CD4-positive, alpha-beta T cell treated with Interleukin-4 for 4 hours (primary cell): ENCODE measurements at regions not wholly inside any gene's neighbourhood (a gene's known extent, or its start where the extent isn't known, plus 50 kb on each side); places are given as distances from the start of the nearest gene placed in this dataset.

Experiments
- DNase-seq: peaks from one replicate; pipeline ENCODE4 v3.0.0-alpha.2; 2020

- no peak for DNase-seq
These were observed 419.9 kb downstream of the TDRD15 start for GRCh38 chr2:21543630-21544029.

- DNase-seq = no peak
These were observed 420.6 kb downstream of the TDRD15 start for GRCh38 chr2:21544392-21544791.

DNA sequence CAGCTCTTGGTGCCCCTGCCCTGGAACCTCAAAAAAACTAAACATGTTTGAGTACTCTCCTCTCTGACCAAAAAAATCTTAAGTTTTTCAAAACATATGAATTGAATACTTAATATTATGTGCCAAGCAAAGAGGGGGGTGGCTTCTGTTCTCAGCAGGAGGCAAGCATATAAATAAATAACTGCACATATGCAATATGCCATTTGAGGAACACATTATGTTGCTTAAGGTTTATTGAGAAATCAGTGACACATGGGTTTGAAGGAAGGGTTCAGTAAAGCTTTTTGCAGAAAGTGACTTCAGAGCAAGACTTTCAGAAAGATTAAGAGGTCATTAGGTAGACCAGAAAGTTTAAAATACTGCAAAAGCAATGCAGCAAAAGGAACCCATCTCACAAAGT is 429.2 kb downstream of the TDRD15 start:
- no peak for DNase-seq

- no peak for DNase-seq
These were observed 435.6 kb downstream of the TDRD15 start for GRCh38 chr2:21559351-21559750.

- no peak for DNase-seq
These were observed 438.2 kb downstream of the TDRD15 start for GRCh38 chr2:21561965-21562364.

GRCh38 chr2:21567395-21567794 is 443.6 kb downstream of the TDRD15 start:
- DNase-seq = no peak

GRCh38 chr2:21571686-21572085 is 447.9 kb downstream of the TDRD15 start:
- DNase-seq = no peak

- no peak for DNase-seq
These were observed 456.6 kb downstream of the TDRD15 start for GRCh38 chr2:21580391-21580790.

DNA sequence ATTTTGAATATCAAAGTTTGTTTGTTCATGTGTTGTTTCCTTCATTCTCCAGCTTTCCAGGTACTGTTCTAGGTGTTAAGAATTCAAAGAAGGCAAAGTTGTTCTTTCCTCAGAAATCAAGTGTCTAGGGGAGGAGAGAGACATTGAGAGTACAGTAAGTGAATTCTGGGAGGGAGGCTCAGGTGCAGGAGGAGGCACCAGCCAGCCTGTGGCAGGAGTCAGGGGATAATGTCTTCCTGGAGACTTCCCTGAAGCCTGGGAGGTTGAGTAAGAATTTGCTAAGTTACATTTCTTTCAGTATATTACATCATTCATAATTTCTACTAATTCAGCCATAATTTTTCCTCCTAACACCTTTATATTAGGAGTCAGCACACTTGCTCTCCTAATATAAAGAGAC is 462.1 kb downstream of the TDRD15 start:
- DNase-seq = no peak

- no peak for DNase-seq
These were observed 466.4 kb downstream of the TDRD15 start for GRCh38 chr2:21590026-21590690.

GRCh38 chr2:21591926-21592325 is 468.2 kb downstream of the TDRD15 start:
- no peak for DNase-seq

DNA sequence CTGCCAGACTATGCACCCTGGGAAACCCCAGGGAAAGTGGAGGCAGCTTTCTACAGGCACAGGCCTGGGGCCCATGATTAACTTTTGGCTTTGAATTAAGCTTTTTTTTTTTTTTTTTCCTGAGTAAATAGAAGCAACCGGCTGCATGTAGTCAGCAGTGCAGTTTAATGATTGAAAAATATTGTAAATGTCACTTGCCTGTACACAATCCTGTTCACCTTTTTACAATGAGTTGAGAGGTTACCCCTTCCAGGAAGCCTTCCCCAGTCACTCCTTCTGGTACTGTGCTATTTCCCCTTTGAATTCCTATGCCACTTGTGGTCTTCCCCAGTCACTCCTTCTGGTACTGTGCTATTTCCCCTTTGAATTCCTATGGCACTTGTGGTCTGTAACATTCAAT is 475.6 kb downstream of the TDRD15 start:
- no peak for DNase-seq

DNA sequence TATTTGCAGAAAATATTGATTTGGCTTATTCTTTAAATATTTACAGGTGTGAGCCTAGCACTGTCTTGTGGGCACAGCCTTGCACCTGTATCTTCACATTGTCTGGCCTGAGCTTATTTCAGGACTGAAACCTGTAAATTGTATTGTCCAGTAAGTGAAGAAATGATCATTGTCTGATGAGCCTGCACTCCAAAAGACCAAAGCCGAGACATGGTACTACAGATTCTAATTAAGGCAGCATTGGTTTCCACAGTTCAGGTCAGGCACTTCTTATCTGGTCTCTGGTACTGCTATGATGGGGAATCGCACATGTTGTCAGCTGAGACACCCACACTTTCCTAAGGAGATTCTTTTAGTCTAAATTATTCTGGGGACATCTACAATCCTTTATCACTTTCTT is 479.0 kb downstream of the TDRD15 start:
- DNase-seq = no peak

DNA sequence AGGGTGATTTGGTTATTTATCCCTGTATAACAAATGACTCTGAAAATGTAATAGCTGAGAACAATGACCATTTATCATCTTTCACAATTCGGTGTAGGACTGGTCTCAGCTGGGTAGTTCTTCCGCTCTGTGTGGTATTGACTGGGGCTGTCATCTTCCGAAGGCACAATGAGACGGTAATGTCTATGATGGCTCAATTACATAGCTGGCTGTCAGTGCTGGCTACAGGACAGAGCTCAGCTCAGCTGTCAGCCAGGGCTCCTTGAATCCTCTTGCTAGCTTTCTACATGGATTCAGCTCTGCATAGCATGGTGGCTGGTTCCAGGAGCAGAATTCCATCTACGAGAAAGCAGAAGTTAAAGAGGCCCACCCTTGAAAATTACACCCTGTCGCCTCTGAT is 483.8 kb downstream of the TDRD15 start:
- no peak for DNase-seq

DNA sequence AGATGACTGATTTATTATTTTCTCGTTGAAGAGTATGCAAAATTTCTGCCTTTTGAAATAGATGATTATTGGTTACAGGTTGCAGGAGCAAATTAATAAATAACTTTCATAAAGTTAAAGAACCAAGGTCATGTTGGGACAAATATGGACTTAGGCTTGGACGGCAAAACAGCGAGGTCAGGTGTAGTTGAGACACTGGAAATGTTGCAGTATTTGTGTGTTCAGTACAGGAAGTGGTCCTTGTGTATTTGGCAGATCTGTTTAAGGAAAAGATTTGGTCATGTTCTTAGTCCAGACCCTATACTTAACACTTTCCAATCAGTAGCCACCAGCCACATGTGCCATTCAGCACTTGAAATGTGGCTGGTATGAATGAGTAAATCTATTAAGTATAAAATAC is 486.5 kb downstream of the TDRD15 start:
- DNase-seq = no peak

DNA sequence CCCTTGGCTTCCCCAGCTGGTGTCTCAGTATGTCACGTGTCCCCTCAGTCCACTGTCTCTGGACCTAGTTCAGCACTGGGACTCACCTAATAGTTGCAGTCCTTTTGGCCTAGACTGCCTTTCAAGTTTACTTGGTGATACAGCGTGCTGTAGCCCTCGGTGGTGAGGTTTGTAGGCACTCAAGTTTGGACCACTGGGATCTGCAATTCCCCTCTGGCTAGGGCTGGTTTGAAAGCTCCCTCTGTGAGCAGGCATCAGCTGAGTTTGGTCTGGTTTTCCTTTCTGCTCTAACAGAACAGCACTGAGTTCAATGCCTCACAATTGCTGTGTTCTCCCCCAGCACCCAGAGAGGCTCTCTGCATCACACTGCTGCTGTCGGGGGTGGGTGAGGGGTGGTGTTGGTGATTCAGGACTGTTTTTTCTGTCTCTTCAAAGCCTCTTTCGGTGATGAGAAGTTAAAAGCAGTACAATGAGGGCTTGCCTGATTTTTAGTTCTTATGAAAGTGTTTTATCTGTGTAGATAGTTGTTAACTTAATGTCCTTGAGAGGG is 494.2 kb downstream of the TDRD15 start:
- no peak for DNase-seq

- DNase-seq = no peak
These were observed 497.0 kb downstream of the TDRD15 start for GRCh38 chr2:21620771-21621170.

DNA sequence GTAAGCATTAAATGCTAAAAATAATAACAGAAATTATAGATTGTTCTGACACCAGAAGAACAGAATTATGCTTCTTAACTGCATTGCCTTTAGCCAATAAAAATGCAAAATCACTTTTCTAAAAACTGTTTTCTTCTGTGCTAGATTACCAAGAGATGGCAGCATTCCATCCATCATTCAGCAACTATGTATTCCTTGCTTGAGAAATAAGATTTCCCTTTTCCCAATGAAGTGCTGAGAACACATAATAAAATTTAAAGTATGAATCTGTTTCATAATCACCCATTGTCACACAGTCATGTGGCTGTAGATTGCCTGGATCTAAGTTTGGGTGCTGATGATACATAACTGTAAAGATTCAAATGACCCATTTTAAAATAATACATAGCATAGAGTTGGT is 504.2 kb downstream of the TDRD15 start:
- DNase-seq = no peak

DNA sequence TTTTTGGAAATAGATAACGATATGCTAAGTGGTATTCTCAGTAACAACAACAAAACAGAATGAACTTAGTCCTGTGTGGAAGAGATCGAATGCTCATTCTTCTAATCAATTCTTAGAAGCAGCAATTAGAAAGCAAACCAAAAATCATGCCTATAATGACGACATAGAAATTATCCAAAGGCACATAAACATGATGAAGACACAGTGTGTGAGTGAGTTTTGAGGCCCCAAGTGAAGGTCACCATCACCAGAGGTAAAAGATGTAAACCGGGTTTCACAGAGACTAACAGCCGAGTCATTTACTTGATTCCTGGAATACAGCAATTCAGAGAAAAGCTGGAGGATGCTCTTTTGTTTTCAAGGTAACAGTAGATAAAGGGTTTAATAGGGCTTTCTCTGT is 509.2 kb downstream of the TDRD15 start:
- no peak for DNase-seq

DNA sequence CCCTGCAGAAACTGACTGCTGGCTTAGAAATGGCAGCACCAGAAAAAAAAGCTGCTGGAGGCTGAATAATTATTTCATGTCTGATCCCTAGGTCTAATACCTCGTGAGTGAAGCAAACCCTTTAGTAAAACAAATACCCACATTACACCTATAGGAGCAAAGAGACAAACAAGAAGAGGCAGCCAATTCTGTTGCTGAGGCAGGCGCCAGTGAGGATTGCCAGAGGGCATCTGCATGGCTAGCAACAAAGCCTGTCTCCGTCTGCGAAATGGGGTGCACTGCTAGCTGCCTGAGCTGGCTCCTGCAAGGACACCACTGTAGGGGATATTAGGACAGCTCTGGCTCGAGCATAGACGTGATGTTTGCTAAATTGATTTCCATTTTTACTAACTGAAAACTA is 509.7 kb downstream of the TDRD15 start:
- DNase-seq = no peak

DNA sequence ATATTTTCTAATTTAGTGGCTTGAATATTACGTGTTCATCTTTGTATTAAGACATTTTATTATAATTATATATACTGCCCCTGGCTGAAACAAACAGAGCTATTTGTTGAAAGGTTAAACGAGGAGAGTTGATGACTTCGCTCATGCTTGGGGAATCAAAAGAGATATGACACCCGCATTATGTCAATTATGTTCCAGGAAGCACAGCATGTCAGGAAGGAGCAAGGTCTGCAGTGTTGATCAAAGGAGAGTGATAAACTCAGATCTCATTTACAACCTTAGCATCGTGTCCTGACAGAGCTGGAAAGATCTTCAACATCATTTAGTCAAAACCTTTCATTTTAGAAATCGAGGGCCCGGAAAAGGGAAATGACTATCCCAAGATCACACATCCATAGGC is 510.1 kb downstream of the TDRD15 start:
- no peak for DNase-seq

GRCh38 chr2:21640046-21640445 is 516.3 kb downstream of the TDRD15 start:
- DNase-seq = no peak

DNA sequence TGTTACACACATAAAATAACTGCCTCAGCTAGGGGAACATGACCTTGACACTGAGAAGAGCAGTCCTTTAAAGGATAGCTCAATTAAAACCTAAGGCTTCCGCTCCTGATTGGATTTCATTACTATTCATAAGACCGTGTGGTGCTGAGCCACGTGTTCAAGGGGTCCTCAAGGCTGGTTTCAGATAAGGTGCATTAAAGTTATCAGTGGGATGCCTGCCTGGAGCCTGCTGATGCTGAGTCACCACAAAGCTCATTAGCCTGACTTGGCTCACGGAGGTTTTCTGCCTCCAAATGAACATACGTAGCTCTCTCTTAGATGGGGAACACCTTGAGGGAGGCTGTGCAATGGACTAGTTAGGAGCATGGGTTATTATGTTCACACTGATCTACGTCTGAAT is 518.9 kb downstream of the TDRD15 start:
- no peak for DNase-seq

DNA sequence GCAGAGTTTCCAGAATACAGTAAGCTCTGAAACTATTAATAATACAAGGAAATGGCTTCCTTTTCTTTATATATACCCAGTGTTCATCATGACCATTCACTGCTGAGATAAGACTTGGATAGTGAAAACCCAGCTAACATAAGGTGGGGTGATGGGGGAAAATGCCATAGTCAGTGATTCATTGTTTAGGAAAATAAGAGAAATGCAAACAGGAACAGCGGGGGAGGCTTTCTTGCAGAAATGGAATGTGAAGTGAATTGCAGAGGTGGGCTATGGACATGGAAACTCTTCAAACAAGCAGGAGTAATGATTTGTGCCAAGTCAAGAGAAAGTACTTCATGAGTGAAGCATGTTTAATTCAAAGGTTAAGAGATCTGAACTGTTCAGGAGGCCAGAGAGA is 519.4 kb downstream of the TDRD15 start:
- DNase-seq = no peak

DNA sequence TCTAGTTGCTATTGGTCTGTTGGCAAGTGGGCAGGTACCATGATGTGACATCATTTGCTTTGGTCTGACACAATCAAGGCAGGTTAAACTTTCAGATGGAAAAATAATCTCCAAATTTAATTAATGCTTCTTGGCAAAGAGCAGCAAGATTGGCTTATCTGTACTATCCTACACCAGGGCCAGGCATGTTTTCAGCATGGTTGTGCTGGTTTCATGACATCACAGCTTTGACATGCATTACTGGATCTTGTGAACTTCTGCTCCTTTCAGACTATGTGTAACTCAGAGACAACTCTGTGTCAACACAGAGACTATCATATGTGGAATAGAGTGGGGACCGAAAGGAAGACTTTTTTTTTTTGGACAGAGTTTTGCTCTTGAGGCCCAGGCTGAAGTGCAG is 520.5 kb downstream of the TDRD15 start:
- DNase-seq = no peak
